ENCODE measurements at regions not wholly inside any gene's neighbourhood (a gene's known extent, or its start where the extent isn't known, plus 50 kb on each side); places are given as distances from the start of the nearest gene placed in this dataset.
"Not testable (repeated sequence)": the region's sequence is repeated elsewhere in the genome, so short reads cannot be mapped to it uniquely, and the experiment has no call there.

- in situ Hi-C loops (cut with HindIII; ENCODE audit: low pct_unique_long_range_greater_than_20kb, low sequenced_read_pairs), result no loop called here
Observed at GRCh38 chrX:28225513-28225912, 244.3 kb upstream of the DCAF8L1 start.

GRCh38 chrX:28223991-28224390, 242.7 kb upstream of the DCAF8L1 start:
- no peak for DNase-seq (ENCODE audit: low read depth)
- in situ Hi-C loops (cut with HindIII; ENCODE audit: low pct_unique_long_range_greater_than_20kb, low sequenced_read_pairs), result no loop called here

More at GRCh38 chrX:28225513-28225912, 244.3 kb upstream of the DCAF8L1 start:
- DNase-seq (ENCODE audit: low read depth), result no peak

- DNase-seq (ENCODE audit: low read depth), result no peak
- in situ Hi-C loops (cut with HindIII; ENCODE audit: low pct_unique_long_range_greater_than_20kb, low sequenced_read_pairs), result no loop called here
Observed at GRCh38 chrX:28223469-28223868, 242.2 kb upstream of the DCAF8L1 start.

- in situ Hi-C loops (cut with HindIII; ENCODE audit: low pct_unique_long_range_greater_than_20kb, low sequenced_read_pairs), result no loop called here
- peak; percentile 17 for DNase-seq (ENCODE audit: low read depth)
Observed at GRCh38 chrX:28205905-28206304, 224.7 kb upstream of the DCAF8L1 start.

- no peak for DNase-seq (ENCODE audit: low read depth)
- in situ Hi-C loops (cut with HindIII; ENCODE audit: low pct_unique_long_range_greater_than_20kb, low sequenced_read_pairs), result no loop called here
Observed at GRCh38 chrX:28205126-28205525, 223.9 kb upstream of the DCAF8L1 start.

- in situ Hi-C loops (cut with HindIII; ENCODE audit: low pct_unique_long_range_greater_than_20kb, low sequenced_read_pairs), result no loop called here
- peak; percentile 17 for DNase-seq (ENCODE audit: low read depth)
Observed at GRCh38 chrX:28189011-28189410, 207.8 kb upstream of the DCAF8L1 start.

GRCh38 chrX:28188526-28188925, 207.3 kb upstream of the DCAF8L1 start:
- in situ Hi-C loops (cut with HindIII; ENCODE audit: low pct_unique_long_range_greater_than_20kb, low sequenced_read_pairs), result no loop called here
- no peak for DNase-seq (ENCODE audit: low read depth)

GRCh38 chrX:28180096-28180495, 198.8 kb upstream of the DCAF8L1 start:
- in situ Hi-C loops (cut with HindIII; ENCODE audit: low pct_unique_long_range_greater_than_20kb, low sequenced_read_pairs), result no loop called here
- no peak for DNase-seq (ENCODE audit: low read depth)

- DNase-seq (ENCODE audit: low read depth), result no peak
- in situ Hi-C loops (cut with HindIII; ENCODE audit: low pct_unique_long_range_greater_than_20kb, low sequenced_read_pairs), result no loop called here
Observed at GRCh38 chrX:28178206-28178605, 197.0 kb upstream of the DCAF8L1 start.

GRCh38 chrX:28177202-28177601, 196.0 kb upstream of the DCAF8L1 start:
- no peak for DNase-seq (ENCODE audit: low read depth)
- in situ Hi-C loops (cut with HindIII; ENCODE audit: low pct_unique_long_range_greater_than_20kb, low sequenced_read_pairs), result no loop called here

- DNase-seq (ENCODE audit: low read depth), result no peak
- in situ Hi-C loops (cut with HindIII; ENCODE audit: low pct_unique_long_range_greater_than_20kb, low sequenced_read_pairs), result no loop called here
Observed at GRCh38 chrX:28170713-28171112, 189.5 kb upstream of the DCAF8L1 start.

- DNase-seq (ENCODE audit: low read depth), result no peak
- in situ Hi-C loops (cut with HindIII; ENCODE audit: low pct_unique_long_range_greater_than_20kb, low sequenced_read_pairs), result no loop called here
Observed at GRCh38 chrX:28158019-28158777, 176.9 kb upstream of the DCAF8L1 start.

GRCh38 chrX:28152263-28152662, 171.0 kb upstream of the DCAF8L1 start:
- in situ Hi-C loops (cut with HindIII; ENCODE audit: low pct_unique_long_range_greater_than_20kb, low sequenced_read_pairs); DNase-seq (ENCODE audit: low read depth): not testable (repeated sequence)

GRCh38 chrX:28135378-28136047, 154.3 kb upstream of the DCAF8L1 start:
- in situ Hi-C loops (cut with HindIII; ENCODE audit: low pct_unique_long_range_greater_than_20kb, low sequenced_read_pairs), result no loop called here
- DNase-seq (ENCODE audit: low read depth), result no peak

- in situ Hi-C loops (cut with HindIII; ENCODE audit: low pct_unique_long_range_greater_than_20kb, low sequenced_read_pairs), result no loop called here
- no peak for DNase-seq (ENCODE audit: low read depth)
Observed at GRCh38 chrX:28133763-28134162, 152.5 kb upstream of the DCAF8L1 start.

GRCh38 chrX:28127662-28128061, 146.4 kb upstream of the DCAF8L1 start:
- in situ Hi-C loops (cut with HindIII; ENCODE audit: low pct_unique_long_range_greater_than_20kb, low sequenced_read_pairs), result no loop called here
- no peak for DNase-seq (ENCODE audit: low read depth)

- in situ Hi-C loops (cut with HindIII; ENCODE audit: low pct_unique_long_range_greater_than_20kb, low sequenced_read_pairs), result no loop called here
Observed at GRCh38 chrX:28126886-28127285, 145.6 kb upstream of the DCAF8L1 start.

GRCh38 chrX:28124416-28124815, 143.2 kb upstream of the DCAF8L1 start:
- peak; percentile 69 for DNase-seq (ENCODE audit: low read depth)
- in situ Hi-C loops (cut with HindIII; ENCODE audit: low pct_unique_long_range_greater_than_20kb, low sequenced_read_pairs), result no loop called here

More at GRCh38 chrX:28126886-28127285, 145.6 kb upstream of the DCAF8L1 start:
- DNase-seq (ENCODE audit: low read depth), result no peak

- in situ Hi-C loops (cut with HindIII; ENCODE audit: low pct_unique_long_range_greater_than_20kb, low sequenced_read_pairs); DNase-seq (ENCODE audit: low read depth): not testable (repeated sequence)
Observed at GRCh38 chrX:28120580-28121245, 139.5 kb upstream of the DCAF8L1 start.
